Activated naive CD4-positive, alpha-beta T cell treated with anti-CD3 and anti-CD28 coated beads, Interleukin-2, amount 50 U/mL, for 72 hours (primary cell): ENCODE measurements at regions not wholly inside any gene's neighbourhood (a gene's known extent, or its start where the extent isn't known, plus 50 kb on each side); places are given as distances from the start of the nearest gene placed in this dataset.

Experiments used
- ATAC-seq, 2 donors: fragments of 150-1000 bp; cut with Tn5 transposase; 2 replicates each; pipeline ENCODE4 v1.10.0; 2021; ENCODE audit warnings: mild to moderate bottlenecking in 2 of 2, moderate library complexity in 2 of 2
- DNase-seq, 2 donors: peaks; one replicate each; pipeline ENCODE4 v3.0.0; 2021 to 2022; ENCODE audit warnings: low spot score in 2 of 2
- H3K27ac Mint-ChIP-seq, 2 donors: one replicate each; pipeline ENCODE4 v1.8.0; 2022; ENCODE audit warnings: mild to moderate bottlenecking in 2 of 2, mixed read lengths in 2 of 2
- H3K36me3 Mint-ChIP-seq, 2 donors: one replicate each; pipeline ENCODE4 v1.8.0; 2022; ENCODE audit warnings: mixed read lengths in 2 of 2
- H3K9me3 Mint-ChIP-seq, 2 donors: one replicate each; pipeline ENCODE4 v1.8.0; 2022; ENCODE audit warnings: mixed read lengths in 2 of 2

DNA sequence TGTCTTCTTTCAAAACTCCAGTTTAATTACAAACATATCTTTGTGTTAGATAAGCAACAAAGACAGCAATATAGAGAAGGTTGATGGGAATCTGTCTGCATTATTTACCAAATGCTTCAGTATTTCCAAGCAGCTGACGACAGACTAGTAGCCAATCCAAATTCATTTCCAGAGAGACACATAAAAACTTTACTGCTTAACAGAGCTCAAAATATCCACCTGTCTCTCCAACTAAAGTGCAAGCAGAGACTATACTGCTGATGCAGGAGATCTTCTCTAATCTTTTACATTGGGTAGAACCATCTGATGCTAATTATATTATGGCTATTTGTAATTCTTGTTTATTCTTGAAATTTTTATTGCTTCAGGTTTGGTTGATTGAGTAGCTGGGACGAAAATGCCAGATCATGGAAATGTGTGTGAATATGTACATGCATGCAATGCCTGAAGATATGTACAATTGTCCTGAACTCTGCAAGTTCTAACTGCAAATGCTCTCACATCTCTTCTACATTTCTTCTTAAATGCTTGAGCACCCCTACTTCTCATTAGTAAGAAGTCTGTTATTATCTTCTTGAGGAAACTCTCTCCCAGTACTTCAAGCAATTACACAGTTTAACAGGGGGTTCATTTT, 200.0 kb downstream of the PDHA2 start:
- ATAC-seq: no peak
- Mint-ChIP-seq H3K27ac (no peak overlapping the region), H3K9me3 (peaks cover 0 to 3% of the 10 kb centered on the region in 2 donors), H3K36me3 (no peaks in the 10 kb centered on the region)
- DNase-seq: no peak

DNA sequence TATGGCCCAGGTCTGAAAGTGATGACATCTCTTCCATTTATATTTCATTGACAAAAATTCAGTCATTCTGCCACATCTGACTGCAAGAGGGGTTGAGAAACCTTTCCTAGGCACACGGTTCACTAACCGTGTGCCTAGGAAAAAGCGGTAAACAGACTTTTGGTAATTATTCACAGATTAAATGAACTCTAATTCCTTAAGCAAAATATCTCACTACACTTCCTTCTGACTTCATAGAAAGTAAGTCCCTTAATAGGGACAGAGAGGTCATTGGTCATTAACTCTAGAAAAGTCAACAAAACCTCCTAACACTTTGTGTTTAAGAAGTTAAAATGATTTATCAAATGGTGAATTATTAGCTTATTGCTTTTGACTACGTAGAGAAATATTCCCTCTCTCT, 205.1 kb downstream of the PDHA2 start:
- H3K27ac Mint-ChIP-seq: no peak overlapping the region
- H3K36me3 Mint-ChIP-seq: no peaks in the 10 kb centered on the region
- no peak for DNase-seq
- no peak for ATAC-seq
- H3K9me3 Mint-ChIP-seq: no peaks in the 10 kb centered on the region

DNA sequence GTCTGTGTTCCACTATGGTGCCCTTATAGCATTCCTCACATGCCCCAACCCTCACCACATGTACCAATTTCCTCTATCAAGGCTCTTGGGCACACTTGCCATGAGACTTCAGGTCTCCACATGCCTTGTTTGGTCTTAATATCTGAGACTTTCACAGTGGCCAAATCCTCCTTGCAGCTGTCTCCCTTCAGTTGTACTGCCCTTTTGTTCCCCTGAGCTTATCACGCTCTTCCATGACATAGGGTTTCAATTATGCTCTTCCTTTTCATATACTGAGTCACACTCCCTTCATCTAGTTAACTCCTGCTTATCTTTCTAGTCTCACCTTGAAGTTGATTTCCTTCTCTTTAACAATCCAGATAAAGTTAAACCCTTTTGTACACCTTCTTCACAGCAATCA, 212.9 kb downstream of the PDHA2 start:
- Mint-ChIP-seq H3K9me3 (peaks cover 0 to 3% of the 10 kb centered on the region in 2 donors), H3K27ac (no peak overlapping the region), H3K36me3 (no peaks in the 10 kb centered on the region)
- ATAC-seq (no peak), DNase-seq (no peak)

DNA sequence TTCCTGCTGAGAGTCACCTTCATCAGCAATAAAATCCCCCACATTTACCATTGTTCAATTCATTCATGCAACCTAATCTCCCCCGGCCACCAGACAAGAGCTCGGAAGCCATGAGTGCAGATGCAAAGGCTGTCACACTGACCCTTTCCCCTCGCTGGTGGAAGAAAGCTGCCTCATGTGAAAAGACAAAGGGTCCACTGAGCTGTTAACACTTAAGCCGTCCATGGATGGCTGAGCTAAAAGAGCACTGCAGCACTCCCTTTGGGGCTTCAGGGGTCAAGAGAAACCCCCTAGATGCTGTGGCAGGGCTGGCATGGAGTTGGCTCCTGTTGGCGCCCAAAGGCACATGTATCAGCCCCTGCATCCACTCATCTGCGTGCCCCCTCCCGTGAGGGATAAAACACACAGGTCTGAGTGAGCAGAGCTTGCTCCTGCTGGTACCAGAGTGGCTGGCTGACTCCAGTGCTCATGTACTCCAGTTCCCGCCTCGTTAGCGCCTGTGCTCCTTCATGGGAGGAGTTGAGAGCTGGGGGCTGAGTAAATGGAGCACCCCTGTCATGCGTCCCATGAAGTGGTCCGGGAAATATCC, 216.5 kb downstream of the PDHA2 start:
- Mint-ChIP-seq H3K36me3 (no peaks in the 10 kb centered on the region), H3K9me3 (peaks cover 0 to 3% of the 10 kb centered on the region in 2 donors)
- no peak for ATAC-seq

DNA sequence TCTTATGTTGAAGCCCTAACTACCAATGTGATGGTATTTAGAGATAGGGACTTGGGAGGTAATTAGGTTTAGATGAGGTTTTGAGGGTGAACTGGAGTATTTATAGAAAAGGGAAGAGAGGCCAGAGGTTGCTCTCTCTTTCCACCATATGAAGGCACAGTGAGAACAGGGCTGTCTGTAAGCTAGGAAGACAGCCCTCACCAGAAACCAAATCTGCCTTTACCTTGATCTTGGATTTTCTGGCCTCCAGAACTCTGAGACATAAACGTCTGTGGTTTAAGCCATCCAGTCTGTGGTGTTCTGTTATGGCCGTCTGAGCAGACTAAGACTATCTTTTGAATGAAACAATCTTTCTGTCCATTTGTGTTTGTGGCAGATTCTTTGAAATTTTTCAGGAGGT, 223.7 kb downstream of the PDHA2 start:
- no peak for DNase-seq
- no peak for ATAC-seq
- Mint-ChIP-seq H3K36me3 (no peaks in the 10 kb centered on the region), H3K9me3 (peaks cover 4 to 9% of the 10 kb centered on the region in 2 donors), H3K27ac (no peak overlapping the region)

More for the DNA sequence above, 216.5 kb downstream of the PDHA2 start:
- no peak overlapping the region for H3K27ac Mint-ChIP-seq
- no peak for DNase-seq

DNA sequence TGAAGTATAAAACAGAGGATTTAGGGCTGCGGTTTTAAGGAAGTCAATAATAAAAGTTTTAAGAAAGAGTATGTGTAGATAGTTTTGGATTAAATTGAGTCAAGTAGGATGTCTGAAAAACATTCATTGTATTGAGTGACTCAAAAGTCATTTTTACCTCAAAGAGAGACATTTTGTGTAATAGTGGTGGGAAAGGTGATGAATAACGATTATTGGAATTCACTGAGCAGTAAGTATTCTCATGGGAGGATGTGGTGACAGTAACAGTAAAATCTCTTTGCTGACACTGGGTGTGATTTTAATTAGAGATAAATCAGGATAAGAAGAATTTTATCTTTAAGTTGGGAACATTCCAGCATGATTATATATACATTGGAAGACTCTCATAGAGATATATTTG, 233.6 kb downstream of the PDHA2 start:
- no peak overlapping the region for H3K27ac Mint-ChIP-seq
- H3K9me3 Mint-ChIP-seq: peaks cover 0 to 5% of the 10 kb centered on the region in 2 donors
- ATAC-seq: no peak
- H3K36me3 Mint-ChIP-seq: no peaks in the 10 kb centered on the region
- DNase-seq: no peak

DNA sequence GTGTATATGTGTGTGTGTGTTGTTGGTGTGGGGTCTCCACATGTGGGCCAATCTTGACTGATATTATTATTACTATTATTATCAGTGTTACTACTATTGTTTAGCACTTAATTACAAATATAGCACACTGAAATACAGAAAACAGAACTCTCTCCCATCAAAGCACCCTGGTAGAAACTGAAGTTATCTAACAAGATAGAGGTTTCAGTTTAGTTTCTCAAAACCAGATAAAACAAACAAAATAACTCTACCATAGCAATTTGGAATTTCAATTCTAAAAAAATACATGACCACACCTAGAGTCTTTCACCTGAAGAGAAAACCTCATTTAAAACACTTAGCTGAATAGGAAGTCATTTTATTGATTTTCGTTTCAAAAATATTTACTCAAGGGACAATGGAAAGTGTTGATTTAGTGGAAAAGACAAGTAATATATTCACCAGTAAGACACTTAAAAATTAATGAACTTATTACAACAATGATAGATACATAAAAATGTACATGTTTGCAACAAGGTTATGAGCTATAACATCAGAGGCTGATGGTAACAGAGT, 252.3 kb downstream of the PDHA2 start:
- Mint-ChIP-seq H3K36me3 (no peaks in the 10 kb centered on the region), H3K9me3 (peaks cover 4 to 10% of the 10 kb centered on the region in 2 donors), H3K27ac (no peak overlapping the region)
- DNase-seq: no peak
- ATAC-seq: no peak

DNA sequence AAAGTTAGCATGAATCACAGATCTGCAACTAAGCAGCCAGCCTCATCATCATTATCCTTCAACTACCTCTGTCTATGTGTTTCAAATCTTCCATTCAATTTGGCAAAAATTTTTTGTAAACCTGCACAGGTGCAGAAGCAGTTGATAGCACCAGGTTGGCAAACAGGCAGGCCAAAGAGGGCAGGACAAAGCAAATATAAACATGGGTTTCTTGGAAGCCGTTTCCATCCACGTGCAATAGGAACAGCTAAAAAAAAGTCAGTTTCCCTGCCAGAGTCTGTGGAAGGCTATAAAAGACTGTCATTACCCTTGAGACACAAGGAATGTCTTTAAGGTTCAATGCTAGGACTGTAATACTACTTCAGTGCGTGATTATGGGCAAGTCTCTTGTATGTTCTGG, 253.2 kb downstream of the PDHA2 start:
- DNase-seq (no peak), ATAC-seq (no peak)
- Mint-ChIP-seq H3K36me3 (no peaks in the 10 kb centered on the region), H3K27ac (no peak overlapping the region), H3K9me3 (peaks cover 4 to 8% of the 10 kb centered on the region in 2 donors)

DNA sequence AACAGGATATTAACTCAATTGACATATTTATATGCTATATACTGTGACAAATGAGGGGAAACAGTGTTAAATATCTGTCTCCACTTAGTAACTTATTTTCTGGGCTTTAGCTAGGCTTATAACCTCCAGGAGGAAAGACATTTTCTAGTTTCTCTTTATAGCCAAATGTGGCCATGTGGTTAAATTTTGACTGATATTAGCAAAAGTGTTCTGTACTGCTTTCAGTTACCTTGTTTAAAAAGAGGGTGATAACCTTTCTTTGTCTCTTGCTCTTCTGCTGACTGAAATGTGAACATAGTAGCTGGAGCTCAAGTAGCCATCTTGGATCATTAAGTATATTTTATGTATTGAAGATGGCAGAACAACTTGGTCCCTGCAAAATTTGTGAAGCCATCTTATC, 253.7 kb downstream of the PDHA2 start:
- peaks cover 3 to 8% of the 10 kb centered on the region in 2 donors for H3K9me3 Mint-ChIP-seq
- no peaks in the 10 kb centered on the region for H3K36me3 Mint-ChIP-seq
- no peak for ATAC-seq
- no peak overlapping the region for H3K27ac Mint-ChIP-seq
- no peak for DNase-seq

DNA sequence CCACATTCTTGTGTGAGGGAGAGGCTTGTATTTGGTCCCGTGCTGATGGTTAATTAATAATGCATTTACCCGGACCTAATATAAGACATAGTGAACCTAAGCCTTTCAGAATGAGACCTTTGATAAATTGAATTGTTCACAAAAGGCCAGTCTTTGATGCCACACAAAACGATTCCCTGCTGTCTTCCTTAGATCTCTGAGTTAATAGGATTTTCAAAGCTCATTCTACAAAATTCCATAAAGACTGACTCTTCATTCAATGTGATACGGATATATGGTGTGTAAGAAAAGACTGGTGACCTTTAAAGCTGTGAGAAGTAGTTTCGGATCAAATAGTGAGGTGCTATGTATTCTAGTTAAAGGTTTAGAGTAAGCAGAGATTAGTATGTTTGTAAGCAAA, 254.3 kb downstream of the PDHA2 start:
- DNase-seq (no peak), ATAC-seq (no peak)
- no peaks in the 10 kb centered on the region for H3K36me3 Mint-ChIP-seq
- no peak overlapping the region for H3K27ac Mint-ChIP-seq
- H3K9me3 Mint-ChIP-seq: peaks cover 0 to 5% of the 10 kb centered on the region in 2 donors

DNA sequence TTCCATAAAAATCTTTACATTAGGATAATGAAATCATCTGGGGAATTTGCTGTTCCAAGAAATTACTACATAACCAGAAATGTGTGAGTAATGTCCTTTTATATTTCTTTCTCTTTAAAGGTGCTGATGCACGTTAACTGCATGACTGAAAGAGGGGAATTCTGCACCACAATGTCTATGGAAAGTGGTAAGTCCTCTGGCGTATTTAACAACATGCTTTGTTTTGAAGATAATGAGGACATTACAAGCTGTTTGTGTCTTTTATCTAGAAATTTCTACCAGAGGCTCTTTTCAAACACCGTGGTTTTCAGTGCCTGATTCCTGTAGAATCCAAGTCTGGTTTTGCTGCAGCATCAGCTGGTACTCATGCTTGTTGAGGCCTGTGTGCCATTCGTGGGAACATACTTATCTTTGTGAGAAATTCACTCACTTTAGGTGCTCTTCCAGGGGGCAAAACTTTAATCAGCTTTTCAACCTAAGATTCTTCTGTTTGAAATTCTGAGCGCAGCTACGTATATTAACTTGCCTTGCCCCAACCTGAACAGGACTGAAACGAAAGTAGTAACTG, 257.2 kb downstream of the PDHA2 start:
- no peak for DNase-seq
- H3K27ac Mint-ChIP-seq: no peak overlapping the region
- H3K36me3 Mint-ChIP-seq: no peaks in the 10 kb centered on the region
- peaks cover 15% of the 10 kb centered on the region in 2 donors for H3K9me3 Mint-ChIP-seq
- ATAC-seq: no peak

DNA sequence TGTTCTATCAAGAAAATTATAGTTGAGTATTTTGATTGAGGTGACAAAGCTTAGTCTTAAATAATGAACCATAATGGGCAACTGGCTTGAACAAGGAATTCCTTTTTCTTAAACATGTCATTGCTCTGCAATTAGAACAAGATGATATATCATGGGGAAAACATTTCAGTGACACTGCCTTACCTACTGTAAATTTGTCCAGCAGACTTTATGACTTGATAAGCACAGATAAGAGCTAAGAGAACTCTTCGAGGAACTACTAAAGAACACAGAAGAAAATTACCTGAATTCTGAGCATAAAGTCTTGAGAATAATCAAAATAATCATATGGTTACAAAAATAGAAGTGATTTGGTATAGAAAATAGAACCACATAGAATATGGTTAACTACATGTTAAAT, 257.8 kb downstream of the PDHA2 start:
- no peak for ATAC-seq
- peaks cover 15% of the 10 kb centered on the region in 2 donors for H3K9me3 Mint-ChIP-seq
- no peak for DNase-seq
- H3K36me3 Mint-ChIP-seq: no peaks in the 10 kb centered on the region
- no peak overlapping the region for H3K27ac Mint-ChIP-seq

DNA sequence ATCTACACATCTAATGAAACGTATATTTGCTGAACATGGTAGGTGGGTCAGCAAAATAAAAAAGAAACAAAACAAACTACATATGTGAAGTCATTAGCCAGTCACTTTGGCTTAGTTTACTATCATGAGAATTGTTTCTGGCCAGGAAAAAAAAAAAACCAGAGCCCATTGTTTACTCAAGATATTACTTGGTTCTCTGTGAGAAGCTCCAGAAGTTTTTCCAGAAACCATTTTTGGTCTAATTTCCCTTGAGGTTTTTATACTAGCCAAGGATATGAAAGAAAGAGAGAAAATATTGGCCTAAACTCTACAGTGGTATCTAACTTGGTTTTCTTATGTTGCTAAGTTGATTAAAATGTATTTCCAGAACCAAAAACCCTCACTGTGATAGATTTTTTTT, 259.1 kb downstream of the PDHA2 start:
- H3K36me3 Mint-ChIP-seq: no peaks in the 10 kb centered on the region
- ATAC-seq (no peak), DNase-seq (no peak)
- H3K9me3 Mint-ChIP-seq: peaks cover 15% of the 10 kb centered on the region in 2 donors
- no peak overlapping the region for H3K27ac Mint-ChIP-seq

DNA sequence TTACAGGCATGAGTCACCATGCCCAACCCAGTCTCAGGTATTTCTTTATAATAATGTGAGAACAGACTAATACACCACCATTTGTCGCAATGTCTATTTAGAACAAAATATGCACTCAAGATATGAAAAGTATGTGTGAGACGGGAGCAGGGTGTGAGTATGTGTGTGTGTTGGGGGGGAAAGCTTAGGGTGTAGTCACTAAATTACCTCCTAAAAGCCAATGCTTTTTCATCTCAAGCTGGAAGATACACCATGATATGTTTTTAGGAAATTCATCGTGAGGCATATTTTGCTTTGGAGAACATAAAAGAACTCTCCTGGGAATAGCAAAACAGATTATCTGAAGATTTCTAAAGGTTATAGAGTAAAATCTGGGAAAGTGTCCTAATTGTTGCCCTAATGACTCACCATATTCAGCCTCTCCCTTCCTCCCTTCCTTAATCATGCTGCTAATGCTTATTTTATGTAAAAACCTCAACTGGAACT, 262.7 kb downstream of the PDHA2 start:
- Mint-ChIP-seq H3K36me3 (no peaks in the 10 kb centered on the region), H3K9me3 (peaks cover 12 to 16% of the 10 kb centered on the region in 2 donors), H3K27ac (no peak overlapping the region)
- DNase-seq (no peak), ATAC-seq (no peak)

DNA sequence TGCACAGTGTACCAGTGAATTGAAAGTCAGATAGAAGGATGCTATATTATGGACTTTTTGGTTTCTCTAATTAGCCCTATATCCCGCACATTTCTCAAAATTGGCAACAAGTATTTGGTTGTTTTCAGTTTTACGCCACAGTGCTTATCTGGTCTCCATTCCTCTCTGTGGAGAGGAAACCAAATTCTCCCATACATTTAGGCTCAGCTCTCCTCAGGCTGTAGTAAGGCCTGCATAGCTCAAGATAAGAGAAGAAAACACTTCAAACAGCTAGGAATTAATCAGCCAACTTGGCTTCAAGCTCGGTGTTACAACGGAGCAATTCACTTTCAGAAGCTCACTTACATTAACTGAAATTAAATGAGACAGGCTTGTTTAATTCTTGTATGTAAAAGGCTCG, 263.2 kb downstream of the PDHA2 start:
- ATAC-seq (no peak), DNase-seq (no peak)
- peaks cover 17 to 21% of the 10 kb centered on the region in 2 donors for H3K9me3 Mint-ChIP-seq
- no peak overlapping the region for H3K27ac Mint-ChIP-seq
- no peaks in the 10 kb centered on the region for H3K36me3 Mint-ChIP-seq

DNA sequence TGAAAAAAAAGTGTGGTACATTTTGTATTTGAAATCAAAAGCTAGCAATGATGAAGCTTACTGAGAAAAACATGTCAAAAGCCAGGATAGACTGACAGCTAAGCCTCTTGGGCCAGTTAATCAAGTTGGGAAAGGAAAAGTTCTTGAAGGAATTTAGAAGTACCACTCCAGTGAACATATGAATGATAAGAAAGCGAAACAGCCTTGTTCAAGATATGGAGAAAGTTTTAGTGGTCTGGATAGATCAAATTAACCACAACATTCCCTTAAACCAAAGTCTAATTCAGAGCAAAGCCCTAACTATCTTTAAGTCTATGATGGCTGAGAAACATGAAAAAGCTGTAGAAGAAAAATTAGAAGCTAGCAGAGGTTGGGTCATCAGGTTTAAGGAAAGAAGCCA, 268.3 kb downstream of the PDHA2 start:
- no peak for DNase-seq
- Mint-ChIP-seq H3K36me3 (no peaks in the 10 kb centered on the region), H3K9me3 (peaks cover 12 to 15% of the 10 kb centered on the region in 2 donors), H3K27ac (no peak overlapping the region)
- ATAC-seq: no peak

DNA sequence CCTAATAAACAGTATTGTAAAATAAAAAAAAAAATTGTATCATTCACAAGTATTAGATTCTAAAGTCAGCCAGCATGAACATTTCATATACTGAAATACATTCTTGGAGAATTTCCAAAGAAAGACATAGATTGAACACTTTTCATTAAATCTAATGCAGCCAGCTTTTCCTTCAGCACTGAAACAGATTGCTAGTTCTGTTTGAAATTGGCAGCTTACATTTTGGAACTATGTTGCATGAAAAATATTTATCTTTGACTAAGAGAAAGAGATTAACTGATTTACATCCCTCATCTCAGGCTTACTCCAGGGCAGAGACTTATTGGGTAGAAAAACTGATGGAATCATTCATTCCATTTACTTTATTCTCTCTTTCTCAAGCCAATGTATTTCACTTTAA, 272.7 kb downstream of the PDHA2 start:
- H3K9me3 Mint-ChIP-seq: peaks cover 13 to 23% of the 10 kb centered on the region in 2 donors
- no peak for ATAC-seq
- H3K36me3 Mint-ChIP-seq: peaks cover 0 to 9% of the 10 kb centered on the region in 2 donors
- no peak overlapping the region for H3K27ac Mint-ChIP-seq
- no peak for DNase-seq

DNA sequence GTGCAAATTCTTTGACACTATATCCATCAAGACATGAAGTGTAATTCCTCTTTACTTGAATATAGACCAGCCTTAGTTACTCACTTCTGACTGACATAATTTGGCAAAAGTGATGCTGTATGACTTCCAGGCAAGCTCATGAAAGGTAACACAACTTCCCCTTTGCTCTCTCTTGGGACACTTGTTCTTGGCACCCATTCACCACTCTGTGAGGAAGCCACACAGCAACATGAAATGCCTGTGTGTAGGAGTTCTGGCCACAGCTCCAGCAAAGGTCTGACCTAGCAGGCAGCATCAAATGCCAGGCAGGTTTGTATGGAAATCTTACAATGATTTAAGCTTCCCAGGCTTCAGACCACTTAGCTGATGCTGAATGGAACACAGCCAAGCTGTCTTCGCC, 280.3 kb downstream of the PDHA2 start:
- Mint-ChIP-seq H3K9me3 (peaks cover 4 to 14% of the 10 kb centered on the region in 2 donors), H3K36me3 (no peaks in the 10 kb centered on the region), H3K27ac (no peak overlapping the region)
- ATAC-seq: no peak
- DNase-seq: no peak
